RKO (cell line): ENCODE measurements at regions not wholly inside any gene's neighbourhood (a gene's known extent, or its start where the extent isn't known, plus 50 kb on each side); places are given as distances from the start of the nearest gene placed in this dataset.
"Not testable (repeated sequence)": the region's sequence is repeated elsewhere in the genome, so short reads cannot be mapped to it uniquely, and the experiment has no call there.

Source experiments
- DNase-seq: peaks from one replicate; pipeline ENCODE4 v3.0.0-alpha.2; 2016; ENCODE audit warnings: low spot score

DNA sequence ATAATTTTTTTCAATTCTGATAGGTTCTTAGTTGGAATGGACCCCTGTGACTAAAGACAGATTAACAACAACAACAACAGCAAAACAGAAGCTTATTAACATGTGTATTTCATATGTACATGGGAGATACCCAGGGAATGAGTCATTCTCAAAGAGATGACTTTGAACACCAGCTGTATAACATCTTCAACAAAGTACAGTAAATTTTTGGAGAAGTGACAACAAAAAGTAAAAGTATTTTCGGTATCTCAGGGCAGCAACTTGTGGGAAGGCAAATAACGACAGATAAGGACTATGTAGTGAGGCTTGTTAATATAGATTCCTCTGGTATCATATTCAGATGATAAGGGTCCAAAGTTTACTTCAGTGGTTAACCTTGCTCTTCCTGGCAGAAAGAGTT lies 573.4 kb upstream of the RAG2 start:
- DNase-seq: no peak

GRCh38 chr11:37170311-37170710 lies 572.3 kb upstream of the RAG2 start:
- no peak for DNase-seq

- not testable (repeated sequence) for DNase-seq
These were observed 547.4 kb upstream of the RAG2 start for GRCh38 chr11:37145434-37145833.

DNA sequence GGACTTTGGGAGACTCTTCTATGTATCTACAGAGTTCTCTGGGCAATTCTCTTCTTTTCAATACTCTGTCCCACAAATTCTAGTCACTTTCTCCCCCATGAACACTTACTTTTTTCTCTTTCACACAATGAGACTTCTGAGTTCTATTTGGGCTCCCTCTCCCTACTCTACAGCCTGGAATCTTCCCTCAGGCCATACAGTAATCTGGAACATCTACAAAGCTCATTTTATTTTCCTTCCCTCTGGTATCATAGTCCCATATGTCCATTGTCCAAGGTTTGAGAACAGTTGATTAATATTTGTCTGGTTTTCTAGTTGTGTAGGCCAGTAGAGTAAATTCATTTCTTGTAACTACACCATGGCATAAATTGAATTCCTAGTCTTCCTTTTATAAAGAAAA lies 544.6 kb upstream of the RAG2 start:
- no peak for DNase-seq

GRCh38 chr11:37141707-37142106 lies 543.7 kb upstream of the RAG2 start:
- DNase-seq: no peak

- DNase-seq: not testable (repeated sequence)
These were observed 537.6 kb upstream of the RAG2 start for GRCh38 chr11:37135606-37136005.

- DNase-seq: no peak
These were observed 536.6 kb upstream of the RAG2 start for GRCh38 chr11:37134637-37135036.

DNA sequence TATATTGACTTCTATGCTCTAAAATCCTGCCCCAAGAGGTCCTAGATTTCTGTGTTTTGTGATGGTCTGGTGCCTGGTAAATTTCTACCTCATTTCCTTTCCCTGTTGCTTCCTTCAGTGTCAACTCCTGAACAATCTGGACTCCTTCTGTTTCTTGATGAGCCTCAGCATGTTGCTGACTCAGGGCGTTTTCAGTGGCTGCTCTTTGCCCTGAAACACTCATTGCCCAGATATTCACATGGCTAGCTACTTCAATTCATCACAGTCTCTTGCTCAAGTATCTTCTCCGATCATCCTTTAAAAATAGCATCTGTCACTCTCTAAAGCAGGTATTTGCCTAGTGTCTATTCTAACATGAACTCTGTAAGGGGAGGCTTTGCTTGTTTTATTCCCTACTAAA lies 526.3 kb upstream of the RAG2 start:
- no peak for DNase-seq

- DNase-seq: no peak
These were observed 517.9 kb upstream of the RAG2 start for GRCh38 chr11:37115963-37116362.

GRCh38 chr11:37110385-37110784 lies 512.3 kb upstream of the RAG2 start:
- no peak for DNase-seq

DNA sequence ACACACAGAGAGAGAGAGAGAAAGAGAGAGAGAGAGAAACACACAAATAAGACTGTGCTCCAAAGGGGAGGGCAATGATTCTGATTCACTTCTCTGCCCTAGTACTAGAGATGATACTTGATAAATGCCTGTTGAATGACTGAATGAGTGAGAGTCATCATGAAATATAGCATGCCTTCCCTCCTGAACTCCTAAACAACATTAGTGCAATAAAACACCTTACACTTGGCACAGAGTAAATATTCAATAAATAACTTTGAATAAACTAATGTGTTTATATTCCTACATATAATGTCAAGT lies 511.2 kb upstream of the RAG2 start:
- DNase-seq: no peak

GRCh38 chr11:37108436-37109285 lies 510.6 kb upstream of the RAG2 start:
- DNase-seq: no peak

DNA sequence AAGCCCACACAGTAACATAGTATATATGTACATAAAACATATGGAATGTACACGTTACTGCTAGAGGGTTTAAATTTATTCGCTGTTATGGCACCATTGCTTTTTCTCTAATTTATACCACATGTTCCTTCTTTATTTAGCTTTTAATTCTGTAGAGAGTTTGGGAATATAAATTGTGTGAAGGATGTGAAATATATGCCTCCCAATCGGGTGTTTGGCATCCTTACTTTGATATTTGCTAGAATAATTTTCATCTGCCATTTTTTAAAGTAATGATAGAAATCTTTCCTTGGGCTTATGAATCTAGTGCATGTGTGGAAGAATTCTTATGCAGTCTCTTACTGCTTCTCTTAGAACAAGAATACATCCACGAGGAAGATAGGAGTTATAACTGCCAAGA lies 509.8 kb upstream of the RAG2 start:
- DNase-seq: no peak

GRCh38 chr11:37107415-37107814 lies 509.4 kb upstream of the RAG2 start:
- no peak for DNase-seq

- no peak for DNase-seq
These were observed 507.4 kb upstream of the RAG2 start for GRCh38 chr11:37105427-37105826.

DNA sequence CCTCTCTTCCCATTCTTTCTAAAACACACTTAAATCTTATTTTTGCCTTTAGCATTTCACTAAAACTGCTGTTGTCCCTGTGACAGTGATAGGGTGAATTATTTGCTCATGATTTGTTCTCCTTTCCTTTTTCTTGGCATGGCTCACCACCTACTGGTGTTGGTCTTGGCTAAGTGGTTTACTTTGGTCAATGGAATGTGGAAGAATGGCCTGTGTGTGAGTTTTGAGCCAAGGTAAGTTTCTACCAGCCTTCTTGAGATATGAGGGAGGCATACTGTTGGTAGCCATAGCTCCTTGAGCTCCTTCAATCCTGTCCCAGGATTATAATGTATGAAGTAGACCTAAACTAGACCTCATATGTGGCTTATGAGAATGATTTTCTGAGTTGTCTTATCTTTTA lies 506.3 kb upstream of the RAG2 start:
- DNase-seq: no peak

DNA sequence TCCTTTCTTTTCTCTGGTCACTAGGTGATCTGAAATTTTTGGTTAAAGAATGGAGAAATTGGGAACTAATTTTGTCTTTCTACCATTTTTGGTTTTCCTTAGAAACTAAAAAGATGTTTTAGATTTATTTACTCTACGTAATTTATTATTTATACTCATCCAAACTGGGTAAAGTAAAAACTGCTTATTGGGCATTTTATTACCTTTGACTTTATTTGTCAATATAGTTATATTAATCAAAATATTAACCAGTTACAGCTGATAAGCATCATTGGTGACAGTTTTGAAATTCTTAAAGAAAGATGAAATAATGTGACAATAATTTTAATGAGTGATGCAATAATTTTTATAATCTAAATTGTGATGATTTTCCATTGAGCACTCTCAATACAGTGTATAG lies 502.0 kb upstream of the RAG2 start:
- DNase-seq: no peak

GRCh38 chr11:37092487-37092886 lies 494.5 kb upstream of the RAG2 start:
- no peak for DNase-seq

DNA sequence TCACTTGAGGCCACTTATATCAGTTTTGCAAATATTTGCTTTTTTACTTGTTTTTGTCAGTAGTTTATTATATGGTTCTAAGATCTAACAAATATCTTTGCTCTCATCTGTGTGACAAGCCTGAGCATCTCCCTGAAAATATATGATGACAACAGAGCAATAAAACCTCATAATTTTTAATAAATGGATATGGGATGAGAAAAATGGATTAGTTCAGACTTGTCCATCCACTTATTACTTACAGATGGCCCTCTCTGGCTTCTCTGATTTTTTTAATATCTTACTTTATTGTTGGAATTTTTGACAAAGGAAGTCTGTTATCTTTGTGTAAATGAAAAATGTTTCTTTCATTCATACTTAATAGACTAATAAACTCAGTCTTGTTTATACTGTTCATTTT lies 491.4 kb upstream of the RAG2 start:
- DNase-seq: no peak

DNA sequence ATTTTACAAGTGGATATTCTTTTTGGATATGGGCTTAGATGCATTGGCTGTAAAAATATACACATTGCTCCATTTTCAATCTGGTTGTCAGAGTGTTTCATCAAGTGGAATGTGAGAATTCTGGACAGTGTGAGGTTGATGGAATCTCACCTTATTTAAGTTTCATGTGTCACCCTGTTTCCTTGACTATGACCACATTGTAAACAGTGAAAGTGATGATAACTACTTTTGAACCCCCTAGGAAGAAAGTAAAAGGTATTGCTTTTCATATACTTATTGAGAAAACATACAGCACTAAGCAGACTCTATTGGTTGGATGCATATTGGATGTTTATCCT lies 490.5 kb upstream of the RAG2 start:
- DNase-seq: no peak

- DNase-seq: no peak
These were observed 489.9 kb upstream of the RAG2 start for GRCh38 chr11:37087650-37088572.

GRCh38 chr11:37078521-37078920 lies 480.5 kb upstream of the RAG2 start:
- no peak for DNase-seq

- no peak for DNase-seq
These were observed 478.8 kb upstream of the RAG2 start for GRCh38 chr11:37076866-37077265.
